ENCODE measurements at regions not wholly inside any gene's neighbourhood (a gene's known extent, or its start where the extent isn't known, plus 50 kb on each side); places are given as distances from the start of the nearest gene placed in this dataset.
A peak's percentile ranks its signal among the peaks of the same experiment; 100 is the strongest.

DNA sequence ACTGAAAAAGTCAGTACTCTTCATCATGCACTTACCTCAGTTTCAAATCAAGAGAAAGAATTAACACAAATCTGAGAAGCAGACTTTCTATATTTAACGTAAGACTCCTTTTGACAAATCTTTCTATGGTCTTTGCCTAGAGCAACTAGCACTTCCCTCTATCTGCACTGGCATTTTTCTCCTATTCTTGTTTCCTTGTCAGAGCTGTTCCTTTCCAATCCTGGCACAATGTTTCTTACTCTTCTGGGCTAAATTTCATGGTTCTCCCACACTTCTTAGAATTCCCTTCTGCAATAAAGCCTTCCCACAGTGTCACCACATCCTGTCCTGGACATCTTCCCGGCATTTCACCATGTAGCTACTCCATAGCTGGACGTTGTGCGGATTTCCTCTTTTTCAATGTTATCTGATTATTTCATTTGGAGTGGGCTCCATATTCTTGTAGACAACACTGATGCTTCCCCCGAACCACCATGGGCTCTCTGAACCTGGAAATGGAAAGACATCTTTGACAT, 144.7 kb upstream of the CTNNA2 start (continued):
- TF ChIP-seq CTCF (conservative IDR thresholded peaks at IDR 0.05; ENCODE audit: low read depth in 2 of 2) = no peak
- TF ChIP-seq EZH2phosphoT487 (IDR thresholded peaks at IDR 0.05; ENCODE audit: unreplicated experiment) = no peak
- no peak for TF ChIP-seq ETS1 (IDR thresholded peaks at IDR 0.05)
- TF ChIP-seq POLR2AphosphoS5 (IDR thresholded peaks at IDR 0.05; ENCODE audit: low read depth) = no peak
- no peak for TF ChIP-seq NANOG (IDR thresholded peaks at IDR 0.05; ENCODE audit: borderline replicate concordance)
- no peak for TF ChIP-seq STAT1 (IDR thresholded peaks at IDR 0.05; ENCODE audit: unreplicated experiment)
- TF ChIP-seq REST (IDR thresholded peaks at IDR 0.05; ENCODE audit: unreplicated experiment) = no peak
- TF ChIP-seq ZNF114 (CRISPR knock-in tag; IDR thresholded peaks at IDR 0.05) = no peak
- TF ChIP-seq JUNB (IDR thresholded peaks at IDR 0.05; ENCODE audit: unreplicated experiment) = no peak

- H3K27ac Mint-ChIP-seq = no peak overlapping the region
- no peak overlapping the region for H3K4me3 ChIP-seq
- peaks cover 4% of the 10 kb centered on the region; the same call in 1 of the 3 replicates for H3K9me3 Mint-ChIP-seq
- H3K4me1 ChIP-seq (ENCODE audit: insufficient read depth) = 0 out of 2 replicates have a peak, but pooled peaks cover 3% of the 10 kb centered on the region
- 0 out of 2 replicates have a peak overlapping the region, but pooled peaks have one; percentile 11 for H3K4me2 ChIP-seq
- no peaks in the 10 kb centered on the region for H3K27me3 Mint-ChIP-seq (ENCODE audit: insufficient read depth, low read depth, poor library complexity)
- H3K36me3 ChIP-seq (ENCODE audit: insufficient read depth) = no peaks in the 10 kb centered on the region
- H3K36me3 Mint-ChIP-seq (ENCODE audit: low read depth) = peaks cover 4% of the 10 kb centered on the region; the same call in 2 of the 3 replicates
- H3K4me1 Mint-ChIP-seq = peaks cover 18% of the 10 kb centered on the region
- no peaks in the 10 kb centered on the region for H3K9me2 ChIP-seq (ENCODE audit: insufficient read depth)
- H3K27me3 ChIP-seq (ENCODE audit: insufficient read depth) = no peaks in the 10 kb centered on the region
- TF ChIP-seq JUNB (IDR thresholded peaks at IDR 0.05; ENCODE audit: unreplicated experiment) = no peak
- no peak for TF ChIP-seq CREB1 (CRISPR knock-in tag; IDR thresholded peaks at IDR 0.05; ENCODE audit: low read depth)
- TF ChIP-seq POLR2AphosphoS5 (IDR thresholded peaks at IDR 0.05; ENCODE audit: low read depth) = no peak
- no peak for TF ChIP-seq ZNF331 (CRISPR knock-in tag; IDR thresholded peaks at IDR 0.05; ENCODE audit: low read depth)
- no peak for TF ChIP-seq ZNF114 (CRISPR knock-in tag; IDR thresholded peaks at IDR 0.05)
- no peak for TF ChIP-seq STAT1 (IDR thresholded peaks at IDR 0.05; ENCODE audit: unreplicated experiment)
- no peak for TF ChIP-seq ZNF462 (CRISPR knock-in tag; IDR thresholded peaks at IDR 0.05)
- no peak for TF ChIP-seq NANOG (IDR thresholded peaks at IDR 0.05; ENCODE audit: borderline replicate concordance)
- H3K79me2 ChIP-seq (replicated peaks; ENCODE audit: insufficient read depth) = no peaks in the 10 kb centered on the region
- peak; percentile 43 for DNase-seq (ENCODE audit: low spot score)
- peak; percentile 80 for ATAC-seq
- no peaks in the 10 kb centered on the region for H4K20me1 ChIP-seq (replicated peaks; ENCODE audit: insufficient read depth)
- H3K27ac ChIP-seq (ENCODE audit: low read depth) = no peak overlapping the region
- no peak overlapping the region for H2AFZ ChIP-seq
- no peaks in the 10 kb centered on the region for H3F3A ChIP-seq (replicated peaks; ENCODE audit: low read depth)
- H3K4me3 Mint-ChIP-seq = no peak overlapping the region
These were observed 153.4 kb upstream of the CTNNA2 start for GRCh38 chr2:79359419-79359818.
